ENCODE measurements at regions not wholly inside any gene's neighbourhood (a gene's known extent, or its start where the extent isn't known, plus 50 kb on each side); places are given as distances from the start of the nearest gene placed in this dataset.
A peak's percentile ranks its signal among the peaks of the same experiment; 100 is the strongest.

DNA sequence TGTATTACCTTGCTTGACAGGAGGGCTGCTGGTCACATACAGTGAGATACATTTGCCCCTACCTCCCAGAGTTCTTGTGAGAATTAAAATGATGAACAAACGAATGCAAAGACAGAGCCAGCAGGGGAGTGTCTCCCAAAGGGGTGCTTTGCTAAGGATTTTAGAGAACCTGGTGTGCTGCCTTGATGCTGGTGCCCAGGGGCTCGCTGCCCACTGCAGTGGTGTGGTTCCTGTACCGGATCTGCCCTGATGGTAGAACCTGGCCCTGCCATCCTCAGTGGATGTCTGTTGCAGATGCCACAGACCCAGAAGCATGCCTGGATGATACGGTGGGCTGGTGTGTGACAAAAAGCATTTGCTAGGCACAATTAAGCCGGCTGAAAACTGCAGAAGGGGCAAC, 414.8 kb upstream of the HS6ST1 start:
- DNase-seq (ENCODE audit: low read depth, low spot score): no peak
- TF ChIP-seq, protein P1, sequence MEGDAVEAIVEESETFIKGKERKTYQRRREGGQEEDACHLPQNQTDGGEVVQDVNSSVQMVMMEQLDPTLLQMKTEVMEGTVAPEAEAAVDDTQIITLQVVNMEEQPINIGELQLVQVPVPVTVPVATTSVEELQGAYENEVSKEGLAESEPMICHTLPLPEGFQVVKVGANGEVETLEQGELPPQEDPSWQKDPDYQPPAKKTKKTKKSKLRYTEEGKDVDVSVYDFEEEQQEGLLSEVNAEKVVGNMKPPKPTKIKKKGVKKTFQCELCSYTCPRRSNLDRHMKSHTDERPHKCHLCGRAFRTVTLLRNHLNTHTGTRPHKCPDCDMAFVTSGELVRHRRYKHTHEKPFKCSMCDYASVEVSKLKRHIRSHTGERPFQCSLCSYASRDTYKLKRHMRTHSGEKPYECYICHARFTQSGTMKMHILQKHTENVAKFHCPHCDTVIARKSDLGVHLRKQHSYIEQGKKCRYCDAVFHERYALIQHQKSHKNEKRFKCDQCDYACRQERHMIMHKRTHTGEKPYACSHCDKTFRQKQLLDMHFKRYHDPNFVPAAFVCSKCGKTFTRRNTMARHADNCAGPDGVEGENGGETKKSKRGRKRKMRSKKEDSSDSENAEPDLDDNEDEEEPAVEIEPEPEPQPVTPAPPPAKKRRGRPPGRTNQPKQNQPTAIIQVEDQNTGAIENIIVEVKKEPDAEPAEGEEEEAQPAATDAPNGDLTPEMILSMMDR (IDR thresholded peaks at IDR 0.05; ENCODE audit: low read depth, low read length): no peak
- in situ Hi-C loops (cut with HindIII; ENCODE audit: low sequenced_read_pairs): no loop called here
- no peak overlapping the region for H3K4me3 ChIP-seq (ENCODE audit: low read depth, low read length)

DNA sequence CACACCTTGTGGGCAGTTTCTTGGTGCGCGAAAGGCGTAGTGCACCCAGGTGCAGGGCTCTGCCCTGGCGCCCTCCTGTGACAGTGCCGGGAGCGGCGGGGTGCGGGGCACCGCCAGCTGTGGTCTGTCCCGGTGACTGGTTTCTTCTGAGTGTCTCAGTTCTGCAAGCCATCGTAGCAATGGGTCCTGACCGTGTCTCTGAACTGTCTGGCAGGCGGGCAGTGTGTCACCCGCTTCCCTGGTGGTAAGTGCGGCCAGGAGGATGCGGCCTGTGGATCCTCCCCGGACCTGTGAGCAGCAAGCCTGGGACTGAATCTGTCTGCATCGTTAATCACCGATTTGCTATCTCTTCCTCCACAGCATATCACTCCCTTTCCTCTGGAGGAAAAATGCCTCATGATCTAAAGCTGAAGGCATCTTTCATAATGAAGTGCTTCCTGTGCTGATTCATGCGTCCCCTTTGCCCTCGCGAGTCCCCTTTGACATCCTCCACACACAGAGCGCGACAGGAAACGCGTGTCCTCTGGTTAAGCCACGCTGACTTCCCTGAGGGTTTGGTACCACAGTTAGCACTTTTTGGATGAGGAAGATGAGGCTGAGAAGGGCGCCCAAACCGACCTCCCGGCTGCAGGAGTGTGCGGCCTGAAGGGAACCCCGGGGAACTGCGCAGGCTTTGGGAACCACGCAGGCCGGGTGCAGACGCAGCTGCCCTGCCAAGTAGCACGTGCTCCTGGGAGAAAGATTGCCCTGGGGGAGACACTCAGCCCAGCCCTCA, 416.0 kb upstream of the HS6ST1 start:
- DNase-seq (ENCODE audit: low read depth, low spot score): peak; percentile 43
- TF ChIP-seq, protein P1 (IDR thresholded peaks at IDR 0.05; ENCODE audit: low read depth, low read length): no peak
- no peak overlapping the region for H3K4me3 ChIP-seq (ENCODE audit: low read depth, low read length)
- in situ Hi-C loops (cut with HindIII; ENCODE audit: low sequenced_read_pairs): no loop called here

DNA sequence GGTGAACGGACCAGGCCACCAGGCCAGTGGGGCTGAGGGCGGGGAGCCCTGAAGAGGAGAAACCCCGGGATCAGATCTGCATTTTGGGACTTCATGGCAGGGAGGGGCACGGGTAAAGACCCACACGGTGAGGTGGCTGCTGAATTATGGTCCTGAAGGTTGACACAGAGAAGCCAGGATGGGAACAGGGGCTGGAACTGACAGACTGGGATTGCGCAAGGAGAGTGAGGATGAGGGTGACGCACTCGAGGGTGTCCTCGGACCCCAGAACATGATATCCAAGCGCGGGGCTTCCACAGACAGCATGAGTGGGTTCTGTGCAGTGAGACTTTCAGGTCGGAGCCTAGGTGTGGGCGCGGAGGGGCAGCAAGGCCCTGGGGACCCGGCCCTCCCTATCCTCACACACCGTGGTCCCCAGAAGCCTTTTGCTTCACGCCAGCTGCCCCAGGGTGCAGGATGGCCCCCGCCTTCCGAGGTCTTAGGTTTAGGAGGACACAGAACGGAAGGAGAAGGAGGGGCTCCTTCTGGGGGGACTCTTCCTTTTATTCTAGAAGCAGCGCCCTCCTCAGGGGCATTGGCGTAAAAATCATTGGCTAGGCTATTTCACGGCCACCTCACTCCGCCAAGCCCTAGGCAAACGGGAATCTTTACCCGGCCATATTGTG, 416.8 kb upstream of the HS6ST1 start:
- TF ChIP-seq, protein P1 (IDR thresholded peaks at IDR 0.05; ENCODE audit: low read depth, low read length): no peak
- no peak for DNase-seq (ENCODE audit: low read depth, low spot score)
- in situ Hi-C loops (cut with HindIII; ENCODE audit: low sequenced_read_pairs): no loop called here
- no peak overlapping the region for H3K4me3 ChIP-seq (ENCODE audit: low read depth, low read length)

DNA sequence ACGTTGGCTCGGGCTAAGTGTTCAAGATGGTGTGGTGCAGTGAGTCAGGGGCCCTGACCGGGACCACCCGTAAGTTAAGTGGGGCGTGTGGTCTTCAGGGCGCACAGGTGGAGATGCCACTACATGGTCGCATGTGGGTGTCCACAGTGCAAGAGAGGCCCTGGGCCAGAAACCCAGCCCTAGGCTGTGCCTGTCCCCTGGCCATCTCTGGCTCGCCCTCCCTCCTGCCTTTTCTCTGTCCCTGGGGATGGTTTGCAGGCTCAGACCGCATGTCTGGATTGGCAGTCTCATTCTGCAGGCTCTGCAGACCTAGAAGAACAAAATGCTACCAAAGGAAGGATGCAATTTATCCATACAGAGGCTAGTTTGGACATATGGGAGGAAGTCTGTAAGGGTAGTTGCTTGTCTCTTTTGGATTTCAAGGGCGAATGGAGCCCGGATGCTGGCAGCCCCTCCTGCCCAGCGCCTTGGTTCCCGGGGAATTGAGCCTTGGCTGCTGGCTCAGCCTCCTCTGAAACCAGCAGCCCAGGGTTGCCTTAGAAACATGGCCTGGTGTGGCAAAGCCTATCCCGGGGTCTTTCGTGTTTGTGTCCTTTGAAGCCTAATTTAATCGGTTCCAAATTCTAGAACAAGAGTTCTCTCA, 417.5 kb upstream of the HS6ST1 start:
- in situ Hi-C loops (cut with HindIII; ENCODE audit: low sequenced_read_pairs): no loop called here
- H3K4me3 ChIP-seq (ENCODE audit: low read depth, low read length): no peak overlapping the region
- DNase-seq (ENCODE audit: low read depth, low spot score): no peak
- TF ChIP-seq, protein P1 (IDR thresholded peaks at IDR 0.05; ENCODE audit: low read depth, low read length): no peak

DNA sequence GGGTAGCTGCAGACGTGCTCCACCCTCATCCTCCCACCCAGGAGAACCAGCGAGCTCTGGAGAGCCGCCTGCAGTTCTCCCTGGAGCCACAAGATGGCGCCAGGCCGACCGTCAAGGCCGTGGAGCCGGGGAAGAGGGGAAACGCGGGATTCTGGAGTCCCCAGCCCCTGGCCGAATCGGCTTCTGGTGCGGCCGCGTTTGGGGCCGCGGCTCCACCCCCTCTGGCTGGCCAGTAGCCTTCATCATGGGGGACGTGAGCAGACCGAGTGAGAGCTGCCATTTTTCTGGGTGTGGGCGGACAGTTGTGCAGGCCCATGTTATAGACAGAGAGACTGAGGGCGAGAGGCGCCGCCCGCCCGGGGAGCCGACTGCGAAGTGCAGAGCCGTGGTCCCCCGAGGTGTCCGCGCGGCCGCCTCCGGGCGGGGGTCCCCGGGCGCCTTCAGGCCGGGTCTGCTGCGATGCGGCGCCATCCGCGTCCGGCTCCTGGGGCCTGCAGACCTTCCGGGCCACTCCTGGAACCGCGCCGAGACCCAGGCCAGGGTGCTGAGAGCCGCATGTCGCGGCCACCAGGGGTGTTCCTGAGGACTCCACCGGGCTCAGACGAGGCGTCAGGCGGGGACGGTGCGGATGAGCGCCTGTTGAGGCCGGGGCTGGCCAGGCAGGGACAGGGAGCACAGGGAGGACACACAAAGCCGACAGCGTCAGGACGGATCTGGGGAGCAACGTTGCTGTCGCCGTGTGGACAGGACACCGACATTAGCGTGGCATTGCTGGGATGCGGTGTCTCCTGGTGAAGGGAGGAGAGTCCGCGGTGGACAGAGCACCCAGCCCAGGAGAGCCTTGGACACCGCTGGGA, 418.2 kb upstream of the HS6ST1 start:
- DNase-seq (ENCODE audit: low read depth, low spot score): peak; percentile 81
- TF ChIP-seq, protein P1 (IDR thresholded peaks at IDR 0.05; ENCODE audit: low read depth, low read length): peak; percentile 100
- in situ Hi-C loops (cut with HindIII; ENCODE audit: low sequenced_read_pairs): no loop called here
- H3K4me3 ChIP-seq (ENCODE audit: low read depth, low read length): peak overlapping the region; percentile 29

DNA sequence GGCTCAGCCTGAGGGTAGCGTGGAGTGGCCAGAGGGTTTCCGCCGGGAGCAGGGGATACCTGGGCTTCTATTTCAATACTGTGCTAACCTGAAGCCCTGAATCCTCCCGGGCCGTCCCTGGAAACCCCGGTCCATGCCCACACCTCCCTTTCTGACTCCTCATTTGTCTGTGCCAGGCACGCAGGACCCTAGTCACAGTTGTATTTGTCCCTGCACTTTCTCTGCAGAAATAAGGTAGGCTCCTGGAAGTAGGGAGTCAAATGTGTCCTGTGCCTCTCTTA, 418.8 kb upstream of the HS6ST1 start:
- in situ Hi-C loops (cut with HindIII; ENCODE audit: low sequenced_read_pairs): no loop called here
- H3K4me3 ChIP-seq (ENCODE audit: low read depth, low read length): no peak overlapping the region
- no peak for DNase-seq (ENCODE audit: low read depth, low spot score)
- TF ChIP-seq, protein P1 (IDR thresholded peaks at IDR 0.05; ENCODE audit: low read depth, low read length): no peak
